ENCODE measurements at regions not wholly inside any gene's neighbourhood (a gene's known extent, or its start where the extent isn't known, plus 50 kb on each side); places are given as distances from the start of the nearest gene placed in this dataset.

- TF ChIP-seq POLR2A (IDR thresholded peaks at IDR 0.05) (no peak), CTCF (IDR thresholded peaks at IDR 0.05) (no peak), POLR2AphosphoS5 (IDR thresholded peaks at IDR 0.05) (no peak)
These were observed 97.1 kb downstream of the PXDC1 start for GRCh38 chr6:3654436-3654835.
